Right cardiac atrium (tissue), 5 donors: ENCODE measurements at regions not wholly inside any gene's neighbourhood (a gene's known extent, or its start where the extent isn't known, plus 50 kb on each side); places are given as distances from the start of the nearest gene placed in this dataset.

Source experiments
- ATAC-seq, 2 donors: fragments of 200-7000 bp; cut with Tn5 transposase; one replicate each; pipeline versions ENCODE4 v1.8.0 to v1.9.1; 2020; ENCODE audit warnings: moderate library complexity in 2 of 2, mild to moderate bottlenecking in 1 of 2
- DNase-seq, 3 donors: peaks; one replicate each; pipeline ENCODE4 v3.0.0-alpha.2; 2020
- H3K27ac ChIP-seq: one replicate; pipeline ENCODE4 v1.5.1; 2013; ENCODE audit warnings: mild to moderate bottlenecking, low read length, control low read depth, moderate library complexity
- H3K27me3 ChIP-seq: one replicate; pipeline ENCODE4 v1.6.1; 2013; ENCODE audit not compliant: control insufficient read depth, insufficient read depth
- H3K4me1 ChIP-seq: one replicate; pipeline ENCODE4 v1.6.1; 2013; ENCODE audit warnings: low read length; ENCODE audit not compliant: control insufficient read depth, insufficient read depth
- H3K4me3 ChIP-seq: one replicate; pipeline ENCODE4 v1.5.1; 2013; ENCODE audit warnings: low read length, control low read depth
- H3K9me3 ChIP-seq: one replicate; pipeline ENCODE4 v1.6.1; 2013; ENCODE audit warnings: low read length; ENCODE audit not compliant: control insufficient read depth
- WGBS: extraction: QIAGEN DNeasy Blood & Tissue Kit; methylation state at CpG from one replicate; pipeline ENCODE4 v1.1.7; 2013; 5-methylcytosine and 5-hydroxymethylcytosine counted together
- intact Hi-C, 4 donors: fragments of 100-400 bp; cut with DNase I; formaldehyde crosslinking; loops; one replicate each; pipeline versions ENCODE4 v1.11.0 to v1.14.0; 2022 to 2023
- donor health status: healthy with polysubstance abuse.
- donor health status: DM: no; HTN: yes; CAD: no.
- donor health status: DM: no; HTN: no; CAD: no.
- donor health status: DM: no; HTN: yes; CAD: no; lungs with severe emphysema.
- donor health status: DM: yes; HTN: yes; CAD: no.

GRCh38 chr2:168340931-168341330 lies 93.5 kb upstream of the STK39 start:
- Histone ChIP-seq H3K9me3 (no peaks in the 10 kb centered on the region), H3K4me1 (no peaks in the 10 kb centered on the region), H3K27ac (no peak overlapping the region), H3K4me3 (no peak overlapping the region), H3K27me3 (no peaks in the 10 kb centered on the region)
- ATAC-seq (no peak), DNase-seq (no peak)
- 97% methylated on average over 5 of the region's 5 CpGs for WGBS
- intact Hi-C loops, result loop anchor here in 2 of 4 donors (10.0 kb wide), 2 partner anchors 354 to 374 kb away; no protein-coding TSS in a partner anchor

- H3K27me3 ChIP-seq, result no peaks in the 10 kb centered on the region
- H3K27ac ChIP-seq, result no peak overlapping the region
- no peaks in the 10 kb centered on the region for H3K4me1 ChIP-seq
- intact Hi-C loops, result loop anchor here in 2 of 4 donors (10.0 kb wide), 2 partner anchors 351 to 371 kb away; no protein-coding TSS in a partner anchor
- no peak overlapping the region for H3K4me3 ChIP-seq
- no peak for DNase-seq
- ATAC-seq, result peak in 1 of 2 donors; percentile 46
- no peaks in the 10 kb centered on the region for H3K9me3 ChIP-seq
- WGBS, result 68% methylated on average over 5 of the region's 5 CpGs
Measured at GRCh38 chr2:168343586-168343985, 96.2 kb upstream of the STK39 start.

GRCh38 chr2:168344706-168345105 lies 97.3 kb upstream of the STK39 start:
- DNase-seq (no peak), ATAC-seq (no peak)
- H3K9me3 ChIP-seq, result no peaks in the 10 kb centered on the region
- no peaks in the 10 kb centered on the region for H3K27me3 ChIP-seq
- H3K27ac ChIP-seq, result no peak overlapping the region
- no peaks in the 10 kb centered on the region for H3K4me1 ChIP-seq
- H3K4me3 ChIP-seq, result no peak overlapping the region
- 89% methylated on average over 5 of the region's 5 CpGs for WGBS
- intact Hi-C loops, result loop anchor here (5.0 to 10.0 kb wide), 6 partner anchors 348 to 578 kb away; no protein-coding TSS in a partner anchor

- WGBS, result 39% methylated on average over 3 of the region's 3 CpGs
- intact Hi-C loops, result loop anchor here (5.0 to 10.0 kb wide), 6 partner anchors 347 to 577 kb away; no protein-coding TSS in a partner anchor
- Histone ChIP-seq H3K9me3 (no peaks in the 10 kb centered on the region), H3K27me3 (no peaks in the 10 kb centered on the region), H3K4me3 (no peak overlapping the region), H3K27ac (no peak overlapping the region), H3K4me1 (no peaks in the 10 kb centered on the region)
- no peak for DNase-seq
- no peak for ATAC-seq
Measured at GRCh38 chr2:168345601-168346000, 98.2 kb upstream of the STK39 start.

GRCh38 chr2:168346725-168347477 lies 99.5 kb upstream of the STK39 start:
- Histone ChIP-seq H3K9me3 (no peaks in the 10 kb centered on the region), H3K27ac (no peak overlapping the region), H3K27me3 (no peaks in the 10 kb centered on the region), H3K4me3 (peak overlapping the region; percentile 93), H3K4me1 (no peaks in the 10 kb centered on the region)
- 15% methylated on average over 13 of the region's 13 CpGs for WGBS
- intact Hi-C loops, result loop anchor here (5.0 to 10.0 kb wide), 6 partner anchors 345 to 575 kb away; no protein-coding TSS in a partner anchor
- peak; percentile 86 to 87 for ATAC-seq
- DNase-seq, result peak; percentile 56 to 80 (median 73)

- no peaks in the 10 kb centered on the region for H3K9me3 ChIP-seq
- peak; percentile 74 for ATAC-seq
- intact Hi-C loops, result loop anchor here (2.0 to 10.0 kb wide), 7 partner anchors 344 to 574 kb away; no protein-coding TSS in a partner anchor
- no peak for DNase-seq
- no peaks in the 10 kb centered on the region for H3K4me1 ChIP-seq
- WGBS, result 49% methylated on average over 2 of the region's 2 CpGs
- no peak overlapping the region for H3K27ac ChIP-seq
- no peak overlapping the region for H3K4me3 ChIP-seq
- H3K27me3 ChIP-seq, result no peaks in the 10 kb centered on the region
Measured at GRCh38 chr2:168348076-168348475, 100.7 kb upstream of the STK39 start.

- H3K4me3 ChIP-seq, result no peak overlapping the region
- WGBS, result 65% methylated on average over 2 of the region's 2 CpGs
- peak; percentile 27 to 45 for ATAC-seq
- intact Hi-C loops, result loop anchor here in 1 of 4 donors (5.0 kb wide), 1 partner anchor 572 kb away; no protein-coding TSS in a partner anchor
- no peaks in the 10 kb centered on the region for H3K4me1 ChIP-seq
- H3K9me3 ChIP-seq, result no peaks in the 10 kb centered on the region
- H3K27me3 ChIP-seq, result no peaks in the 10 kb centered on the region
- DNase-seq, result no peak
- H3K27ac ChIP-seq, result no peak overlapping the region
Measured at GRCh38 chr2:168350380-168350779, 103.0 kb upstream of the STK39 start.

- intact Hi-C loops, result loop anchor here in 1 of 4 donors (5.0 kb wide), 1 partner anchor 569 kb away; no protein-coding TSS in a partner anchor
- no peaks in the 10 kb centered on the region for H3K4me1 ChIP-seq
Measured at GRCh38 chr2:168353251-168353650, 102.8 kb upstream of the CERS6 start.

GRCh38 chr2:168354499-168354898 lies 101.6 kb upstream of the CERS6 start:
- intact Hi-C loops, result loop anchor here in 1 of 4 donors (5.0 kb wide), 1 partner anchor 568 kb away; no protein-coding TSS in a partner anchor
- Histone ChIP-seq H3K4me3 (no peak overlapping the region), H3K4me1 (no peaks in the 10 kb centered on the region), H3K9me3 (no peaks in the 10 kb centered on the region), H3K27ac (no peak overlapping the region), H3K27me3 (no peaks in the 10 kb centered on the region)
- WGBS, result 87% methylated on average over 1 of the region's 1 CpG
- ATAC-seq (no peak), DNase-seq (no peak)

More at GRCh38 chr2:168353251-168353650, 102.8 kb upstream of the CERS6 start:
- ATAC-seq, result no peak
- no peak for DNase-seq
- Histone ChIP-seq H3K27me3 (no peaks in the 10 kb centered on the region), H3K27ac (no peak overlapping the region), H3K4me3 (no peak overlapping the region), H3K9me3 (no peaks in the 10 kb centered on the region)
- 76% methylated on average over 2 of the region's 2 CpGs for WGBS

- WGBS, result 48% methylated on average over 2 of the region's 2 CpGs
- Histone ChIP-seq H3K27me3 (no peaks in the 10 kb centered on the region), H3K4me3 (no peak overlapping the region), H3K9me3 (no peaks in the 10 kb centered on the region), H3K27ac (no peak overlapping the region), H3K4me1 (no peaks in the 10 kb centered on the region)
- DNase-seq (no peak), ATAC-seq (peak in 1 of 2 donors; percentile 22)
- intact Hi-C loops, result no loop called here
Measured at GRCh38 chr2:168355121-168355520, 101.0 kb upstream of the CERS6 start.

- H3K4me1 ChIP-seq, result no peaks in the 10 kb centered on the region
- DNase-seq (no peak), ATAC-seq (no peak)
- no peaks in the 10 kb centered on the region for H3K9me3 ChIP-seq
- H3K4me3 ChIP-seq, result no peak overlapping the region
- 91% methylated on average over 5 of the region's 5 CpGs for WGBS
- no peaks in the 10 kb centered on the region for H3K27me3 ChIP-seq
- intact Hi-C loops, result no loop called here
- H3K27ac ChIP-seq, result no peak overlapping the region
Measured at GRCh38 chr2:168355779-168356476, 100.1 kb upstream of the CERS6 start.
